NCI-H2171 (cell line): ENCODE measurements at regions not wholly inside any gene's neighbourhood (a gene's known extent, or its start where the extent isn't known, plus 50 kb on each side); places are given as distances from the start of the nearest gene placed in this dataset.

ENCODE experiments used
- DNase-seq: peaks from one replicate; lab custom pipeline; 2025; lab: John Stamatoyannopoulos, UW

DNA sequence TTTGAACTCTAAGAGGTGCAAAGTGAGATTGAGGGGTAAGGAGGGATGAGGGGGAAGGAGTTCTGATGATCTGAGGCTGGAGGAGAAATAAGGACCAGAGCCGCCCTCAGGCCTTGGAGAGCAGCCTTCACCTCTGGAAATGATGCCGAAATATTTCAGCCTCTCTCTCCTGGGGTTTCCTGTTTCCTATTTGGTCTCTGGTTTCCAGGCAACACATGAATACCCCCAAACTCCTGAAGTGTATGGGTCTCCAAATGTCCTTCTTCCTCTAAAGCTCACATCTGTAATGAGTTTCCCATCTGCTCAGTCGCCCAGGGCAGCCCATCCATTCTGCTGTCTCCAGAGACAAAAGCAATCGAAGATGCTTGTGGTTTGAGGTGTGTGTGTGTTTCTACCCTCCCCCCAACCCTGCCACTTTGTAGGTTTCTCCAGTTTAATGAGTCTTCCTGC is 52.0 kb upstream of the FAM20B start:
- DNase-seq, result peak; percentile 74
